Stimulated activated CD8-positive, alpha-beta memory T cell treated with anti-CD3 and anti-CD28 coated beads, Interleukin-12 subunit alpha, Interleukin-12 subunit beta, amount 100 ng/mL, for 24 hours (primary cell): ENCODE measurements at regions not wholly inside any gene's neighbourhood (a gene's known extent, or its start where the extent isn't known, plus 50 kb on each side); places are given as distances from the start of the nearest gene placed in this dataset.
"Not testable (repeated sequence)": the region's sequence is repeated elsewhere in the genome, so short reads cannot be mapped to it uniquely, and the experiment has no call there.

Source experiments
- DNase-seq: peaks from one replicate; pipeline ENCODE4 v3.0.0-alpha.2; 2020; ENCODE audit errors: extremely low read depth

DNA sequence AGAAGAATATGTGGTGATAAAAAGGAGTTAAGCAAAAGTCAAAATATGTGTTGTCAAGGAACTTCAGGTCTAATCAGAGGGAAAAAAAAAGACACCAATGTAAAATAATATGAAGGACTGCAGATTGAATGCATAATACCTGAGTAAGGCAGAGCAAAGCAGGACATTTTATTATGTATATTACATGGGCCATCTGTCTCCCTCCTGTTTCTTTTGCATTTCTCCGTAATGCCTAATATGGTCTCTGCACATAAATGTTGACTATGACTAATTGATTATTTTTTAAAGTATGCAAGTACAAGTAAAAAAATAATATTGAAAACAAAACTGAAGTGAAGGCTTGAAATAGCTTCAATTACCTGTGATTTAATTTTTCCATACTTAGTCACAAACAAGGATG lies 384.7 kb upstream of the MAN1A1 start:
- DNase-seq = no peak

DNA sequence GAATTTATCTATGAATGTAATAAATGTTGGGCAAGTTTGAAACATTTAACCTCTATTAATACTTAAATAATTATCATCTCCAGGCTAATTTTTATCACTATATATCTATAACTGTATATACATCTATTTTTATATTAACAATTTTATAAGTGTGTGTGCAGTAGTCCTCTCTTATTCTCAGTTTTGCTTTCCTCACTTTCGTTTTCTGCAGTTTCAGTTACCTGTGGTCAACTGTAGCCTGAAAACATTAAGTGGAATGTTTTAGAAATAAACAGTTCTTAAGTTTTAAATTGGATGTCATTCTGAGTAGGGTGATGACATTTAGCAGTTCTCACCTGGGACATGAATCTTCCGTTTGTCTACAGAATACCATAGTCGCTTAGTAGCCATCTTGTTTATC lies 379.4 kb upstream of the MAN1A1 start:
- DNase-seq = no peak

DNA sequence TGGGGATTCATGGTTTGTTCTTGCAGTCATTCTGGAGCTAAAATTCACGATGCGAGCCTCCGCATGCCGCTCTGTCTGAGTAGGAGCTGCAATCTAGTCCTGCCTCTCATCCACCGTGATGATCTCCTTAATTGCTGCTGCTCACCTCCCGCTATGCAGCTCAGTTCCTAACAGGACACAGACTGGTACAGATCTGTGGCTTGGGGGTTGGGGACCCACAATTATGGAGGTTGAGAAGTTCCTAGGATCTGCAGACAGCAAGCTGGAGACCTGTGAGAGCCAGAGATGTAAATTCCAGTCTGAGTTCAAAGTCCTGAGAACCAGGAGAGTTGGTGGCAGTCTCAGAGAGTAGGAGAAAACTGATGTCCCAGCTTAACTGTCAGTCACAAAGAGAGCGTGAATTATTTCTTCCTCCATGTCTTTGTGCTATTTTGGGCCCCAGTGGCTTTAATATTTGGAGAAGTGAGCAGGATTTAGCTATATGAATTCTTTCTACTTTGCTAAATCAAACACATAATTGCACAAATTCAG lies 378.7 kb upstream of the MAN1A1 start:
- DNase-seq = no peak

DNA sequence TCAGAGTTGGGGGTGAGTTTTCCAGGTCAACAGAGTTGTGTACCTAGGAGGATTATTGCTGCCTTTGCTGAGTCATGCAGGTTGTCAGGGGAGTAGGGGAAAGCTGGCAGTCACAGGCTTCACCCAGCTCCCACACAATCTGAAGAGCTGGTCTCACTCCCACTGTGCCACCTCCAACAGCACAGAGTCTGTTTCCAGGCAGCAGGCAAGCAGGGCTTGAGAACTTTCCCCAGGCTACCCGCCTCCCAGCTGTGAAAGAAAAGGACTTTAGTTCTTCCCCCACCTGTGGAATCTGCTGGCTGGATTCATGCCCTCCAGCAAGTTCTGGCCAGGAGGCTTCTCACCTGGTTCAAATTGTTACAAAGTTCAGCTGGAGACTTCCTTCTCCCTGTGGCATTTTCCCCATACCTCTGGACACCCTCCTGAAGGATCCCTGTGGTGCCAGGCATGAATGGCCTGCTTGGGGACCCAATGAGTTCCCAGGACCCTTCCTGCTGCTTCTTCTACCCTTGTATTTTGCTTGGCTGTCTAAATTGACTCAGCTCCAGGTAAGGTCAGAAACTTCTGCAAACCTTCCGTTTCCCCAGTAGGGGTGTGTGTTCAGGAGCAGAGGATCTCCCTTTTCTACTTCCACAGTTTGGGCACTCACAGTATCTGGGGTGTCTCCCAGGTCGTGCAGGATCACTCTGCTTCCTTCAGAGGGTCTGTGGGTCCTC lies 378.1 kb upstream of the MAN1A1 start:
- DNase-seq = no peak

DNA sequence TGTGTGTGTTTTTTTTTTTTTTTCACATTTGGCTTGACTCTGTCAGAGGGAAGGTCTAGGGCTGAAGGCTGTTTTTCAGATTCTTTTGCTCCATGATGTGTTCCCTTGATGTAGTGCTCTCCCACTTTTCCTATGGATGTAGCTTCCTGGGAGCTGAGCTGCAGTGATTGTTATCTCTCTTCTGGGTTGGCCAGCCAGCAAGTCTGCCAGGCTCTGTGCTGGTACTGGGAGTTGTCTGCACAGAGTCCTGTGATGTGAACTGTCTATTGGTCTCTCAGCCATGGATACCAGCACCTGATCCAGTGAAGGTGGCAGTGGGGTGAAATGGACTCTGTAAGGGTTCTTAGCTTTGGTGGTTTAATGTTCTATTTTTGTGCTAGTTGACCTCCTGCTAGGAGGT lies 377.4 kb upstream of the MAN1A1 start:
- not testable (repeated sequence) for DNase-seq

DNA sequence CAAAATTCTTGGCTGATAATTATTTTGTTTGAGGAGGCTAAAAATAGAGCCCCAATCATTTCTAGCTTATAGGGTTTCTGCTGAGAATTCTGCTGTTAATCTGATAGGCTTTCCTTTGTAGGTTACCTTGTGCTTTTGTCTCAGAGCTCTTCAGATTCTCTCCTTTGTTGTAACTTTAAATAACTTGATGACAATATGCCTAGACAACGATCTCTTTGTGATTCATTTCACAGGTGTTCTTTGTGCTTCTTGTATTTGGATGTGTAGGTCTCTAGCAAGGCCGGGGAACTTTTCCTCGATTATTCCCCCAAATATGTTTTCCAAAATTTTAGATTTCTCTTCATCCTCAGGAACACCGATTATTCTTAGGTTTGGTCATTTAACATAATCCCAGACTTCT lies 376.5 kb upstream of the MAN1A1 start:
- no peak for DNase-seq

DNA sequence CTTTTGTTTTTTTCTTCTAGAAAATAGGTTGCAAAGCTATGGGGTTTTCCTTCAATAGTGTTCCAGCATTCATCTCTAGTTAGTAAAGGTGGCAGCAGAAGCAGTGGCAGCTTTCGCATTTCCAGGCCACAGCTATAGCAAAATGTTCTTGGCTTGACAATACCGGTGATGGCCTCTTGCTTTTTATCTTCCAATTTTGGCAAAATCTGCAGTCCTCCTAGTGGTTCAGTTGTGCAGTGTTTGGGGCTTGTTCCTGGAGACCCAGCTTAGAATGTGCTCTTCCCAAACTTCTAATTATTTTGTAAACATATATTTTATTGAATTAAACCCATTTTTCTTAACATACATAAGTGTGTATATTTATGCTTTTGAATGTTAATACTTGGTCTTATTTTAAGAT lies 370.6 kb upstream of the MAN1A1 start:
- DNase-seq = no peak

DNA sequence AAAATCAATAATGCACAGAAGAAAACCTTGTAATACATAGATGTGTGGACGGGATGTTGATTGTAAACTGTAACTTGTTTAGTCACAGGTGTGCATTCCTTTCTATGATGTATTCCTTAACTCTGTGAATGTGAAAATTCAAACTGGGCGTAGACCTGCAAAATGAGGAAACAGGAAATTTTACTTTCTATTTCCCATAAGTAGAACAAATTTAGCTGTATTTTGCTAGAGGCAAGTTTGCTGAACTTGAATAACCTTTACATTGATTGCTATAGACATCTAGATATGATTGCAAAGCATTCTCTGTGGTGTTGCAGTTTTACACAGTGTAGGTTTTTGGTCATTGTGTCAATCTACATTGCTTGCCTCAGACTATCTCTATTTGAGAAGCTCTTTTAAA lies 368.4 kb upstream of the MAN1A1 start:
- DNase-seq = no peak

DNA sequence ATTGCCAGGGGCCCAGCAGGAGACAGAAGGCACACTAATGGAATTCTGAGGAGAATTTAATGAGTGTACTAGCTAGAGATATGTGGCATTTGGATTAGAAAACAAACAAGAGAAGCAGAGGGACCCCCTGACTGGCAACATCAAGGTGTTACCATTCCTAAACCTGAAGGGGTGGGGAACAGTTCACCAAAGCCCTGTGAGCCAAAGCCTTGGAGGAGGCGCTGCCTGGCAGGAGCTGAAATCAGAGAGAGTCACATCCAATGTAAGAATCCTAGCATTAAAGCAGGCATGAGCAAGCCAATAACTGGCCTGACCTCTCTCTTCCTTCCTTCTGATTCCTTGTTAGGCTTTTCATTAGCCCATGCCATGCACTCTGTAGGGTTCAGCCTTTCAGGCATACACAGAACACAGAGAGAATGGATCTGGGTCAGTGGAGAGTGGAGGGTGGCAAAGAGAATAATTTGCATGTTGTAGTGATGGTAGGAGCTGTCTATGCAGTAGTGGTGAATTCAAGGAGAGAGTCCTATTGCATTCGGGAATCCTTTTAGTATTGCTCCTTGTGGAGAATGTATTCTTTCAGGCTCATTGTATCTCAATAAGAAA lies 367.2 kb upstream of the MAN1A1 start:
- DNase-seq = no peak

DNA sequence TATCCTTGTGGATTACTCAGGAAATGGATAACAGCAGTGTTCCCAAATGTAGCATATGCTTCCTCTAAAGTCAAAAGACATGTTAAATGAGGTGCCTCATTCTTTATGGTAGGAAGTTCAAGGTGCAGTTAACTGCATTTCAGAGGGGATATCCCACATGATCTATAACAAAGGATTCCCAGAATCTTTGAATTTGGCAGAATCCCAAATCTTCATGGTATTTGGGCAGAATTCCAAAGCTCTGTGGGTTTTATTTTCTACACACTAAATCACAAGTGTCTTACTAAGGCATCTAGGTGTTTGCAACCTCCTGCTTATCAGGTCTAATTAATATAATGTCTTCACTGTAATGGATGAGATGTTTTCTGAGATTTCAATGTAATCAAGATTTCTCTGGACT lies 364.3 kb upstream of the MAN1A1 start:
- DNase-seq = no peak

DNA sequence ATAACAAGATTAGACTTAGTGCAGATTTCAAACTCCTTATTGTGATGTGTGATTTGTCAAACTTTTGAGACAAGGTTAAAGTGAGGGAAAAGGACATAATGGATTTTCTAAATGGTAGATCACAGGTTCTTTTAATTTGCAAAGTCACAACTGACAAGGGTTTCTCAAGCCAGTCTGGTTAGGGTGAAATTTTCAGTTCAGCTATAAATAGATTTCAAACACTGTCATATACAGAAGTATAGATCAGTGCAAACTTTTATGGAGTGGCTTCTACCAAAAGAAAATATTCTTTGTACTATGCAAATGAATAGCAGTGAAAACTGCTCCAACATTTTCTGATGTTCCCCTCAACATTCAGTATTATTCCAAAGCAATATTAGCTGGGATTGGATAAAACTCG lies 337.1 kb upstream of the MAN1A1 start:
- no peak for DNase-seq

DNA sequence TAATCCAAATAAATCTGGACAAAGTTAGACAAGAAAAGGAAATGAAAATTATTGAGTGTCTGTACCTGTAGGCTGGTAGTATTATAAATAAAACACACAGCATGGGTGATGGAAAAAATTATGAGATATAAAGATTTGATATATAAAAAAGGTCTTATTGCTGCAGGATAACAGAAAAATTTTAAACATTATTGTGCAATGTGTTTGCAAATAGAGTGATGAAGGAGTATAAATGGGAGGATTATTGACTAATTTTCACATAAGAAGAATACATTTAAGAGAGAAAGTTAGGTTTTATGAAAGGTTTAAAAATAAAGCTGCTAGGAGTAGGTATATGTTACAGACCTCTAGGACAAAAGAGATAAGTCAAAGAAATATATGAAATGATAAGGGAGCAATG lies 336.7 kb upstream of the MAN1A1 start:
- no peak for DNase-seq

DNA sequence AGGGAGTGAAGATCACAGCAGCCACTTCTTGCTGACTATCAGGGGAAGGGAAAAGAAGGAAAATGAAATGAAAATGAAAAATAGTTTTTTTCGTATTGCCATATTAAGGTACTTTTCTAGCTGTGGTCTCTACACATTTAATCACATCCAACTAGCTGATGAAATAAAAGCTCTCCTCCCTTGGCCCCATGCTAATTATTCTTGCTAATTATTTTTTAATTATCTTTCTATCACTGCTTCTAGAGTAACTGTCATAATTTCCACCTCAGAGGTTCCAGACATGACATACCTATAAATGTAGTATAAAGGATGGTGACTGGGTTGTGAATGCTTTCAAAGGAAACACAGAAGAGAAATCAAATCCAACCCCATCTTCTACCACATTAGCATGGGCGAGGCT lies 334.1 kb upstream of the MAN1A1 start:
- DNase-seq = no peak

DNA sequence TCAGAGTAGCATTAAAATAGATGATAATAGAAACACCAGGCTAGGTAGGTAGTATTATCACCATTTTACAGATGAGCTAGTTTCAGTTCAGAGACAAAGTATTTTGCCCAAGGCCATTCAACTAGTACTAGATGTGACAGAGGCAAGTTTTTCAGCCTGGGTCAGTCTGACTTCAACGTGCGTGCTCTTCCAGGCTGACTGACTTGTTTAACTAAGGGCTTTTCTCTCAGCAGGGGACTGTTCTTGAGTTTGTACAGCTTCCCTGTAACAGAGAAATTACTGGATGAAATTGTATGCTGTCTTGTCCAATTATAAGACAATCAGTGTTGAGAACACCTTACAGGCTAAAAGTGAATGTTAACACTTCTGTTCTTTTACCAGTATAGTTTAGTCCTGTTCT lies 333.5 kb upstream of the MAN1A1 start:
- DNase-seq = no peak

DNA sequence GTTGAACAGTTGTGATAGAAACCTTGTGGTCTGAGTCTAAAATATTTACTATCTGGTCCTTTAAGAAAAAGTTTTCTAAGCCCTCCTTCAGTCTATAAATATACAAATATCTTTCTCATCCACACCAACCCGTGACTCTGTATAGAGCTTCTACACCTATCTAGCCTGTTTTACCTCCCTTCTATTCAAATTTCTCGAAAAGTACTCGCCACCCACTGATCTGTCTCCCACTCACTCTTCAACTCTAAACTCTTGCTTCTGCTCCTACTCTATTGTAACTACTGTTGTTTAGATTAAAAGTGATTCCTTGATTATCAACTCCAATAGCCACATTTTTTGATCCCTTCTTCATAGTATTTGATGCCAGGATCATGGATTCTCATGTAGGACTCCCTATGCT lies 329.4 kb upstream of the MAN1A1 start:
- no peak for DNase-seq

DNA sequence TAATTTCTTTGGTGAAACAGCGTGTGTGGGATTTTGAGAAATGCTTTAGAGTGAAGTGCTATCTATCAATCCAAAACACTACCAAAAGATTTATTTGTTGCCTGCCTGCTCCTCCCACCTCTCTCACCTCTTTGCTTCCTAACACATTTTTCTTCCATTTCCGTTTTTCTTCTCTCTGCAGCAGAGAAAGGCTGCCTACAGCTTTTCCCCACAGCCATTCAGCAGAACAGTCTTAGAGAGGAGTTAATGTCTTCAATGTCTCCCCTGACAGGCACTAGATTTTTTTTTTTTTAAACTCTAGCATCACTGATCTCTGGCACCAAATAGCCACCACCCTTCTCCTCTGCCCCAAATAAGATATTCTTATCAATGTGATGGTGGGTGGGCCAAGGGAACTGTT lies 327.8 kb upstream of the MAN1A1 start:
- DNase-seq = no peak

DNA sequence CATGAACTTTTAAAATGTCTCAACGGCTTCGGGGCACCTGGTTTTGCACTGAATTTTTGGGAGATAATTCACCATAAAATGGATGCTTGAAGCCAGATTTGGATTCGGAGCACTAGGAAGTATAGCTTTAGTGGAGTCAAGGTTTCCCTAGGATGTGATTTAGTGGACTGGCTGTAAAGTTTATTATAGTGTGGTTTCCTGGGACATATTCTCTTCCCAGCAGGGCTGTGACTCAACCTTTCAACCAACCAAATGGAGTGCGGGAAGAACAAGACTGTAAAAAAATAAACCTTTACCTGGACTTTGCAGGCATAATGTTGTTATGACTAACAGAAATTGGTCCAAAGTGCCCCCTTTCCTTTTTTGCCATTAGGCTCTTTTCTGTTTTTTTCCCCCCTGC lies 327.4 kb upstream of the MAN1A1 start:
- no peak for DNase-seq

DNA sequence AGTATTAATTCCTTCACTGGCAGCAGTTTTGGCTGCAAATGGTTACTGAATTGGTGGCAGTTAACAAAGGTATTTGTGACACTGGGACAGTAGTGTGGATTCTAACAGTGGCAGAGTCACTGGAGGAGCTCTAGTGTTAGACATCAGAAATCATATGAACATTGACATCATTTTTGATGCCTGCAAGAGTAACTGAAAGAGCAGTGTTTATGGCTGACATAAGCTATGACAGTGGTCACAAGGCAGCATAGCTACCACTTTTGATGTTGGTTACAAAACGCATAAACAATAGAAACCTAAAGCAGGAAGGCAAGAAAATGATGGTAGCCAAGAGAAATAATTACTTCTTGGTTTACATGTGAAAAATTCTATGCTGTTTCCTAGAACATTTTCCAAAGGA lies 326.7 kb upstream of the MAN1A1 start:
- DNase-seq = no peak

DNA sequence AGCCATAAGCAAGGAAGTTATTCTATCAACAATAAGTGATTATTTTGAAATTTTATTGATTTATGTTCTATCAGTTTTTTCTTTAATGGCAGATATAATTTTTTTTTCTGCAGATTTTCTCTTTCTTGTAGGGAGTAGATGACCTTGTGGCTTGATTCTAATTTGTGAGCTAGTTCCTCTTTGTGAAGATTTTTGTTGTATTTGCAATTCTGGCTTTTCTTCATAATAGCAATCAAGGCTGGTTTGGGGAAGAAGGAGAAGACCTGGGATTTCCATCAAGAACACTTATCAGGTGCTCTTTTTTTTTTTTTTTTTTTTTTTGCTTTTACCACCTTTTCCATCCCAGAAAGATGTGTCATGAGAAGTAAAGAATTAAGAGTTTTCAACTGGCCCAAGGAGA lies 324.2 kb upstream of the MAN1A1 start:
- DNase-seq = no peak

DNA sequence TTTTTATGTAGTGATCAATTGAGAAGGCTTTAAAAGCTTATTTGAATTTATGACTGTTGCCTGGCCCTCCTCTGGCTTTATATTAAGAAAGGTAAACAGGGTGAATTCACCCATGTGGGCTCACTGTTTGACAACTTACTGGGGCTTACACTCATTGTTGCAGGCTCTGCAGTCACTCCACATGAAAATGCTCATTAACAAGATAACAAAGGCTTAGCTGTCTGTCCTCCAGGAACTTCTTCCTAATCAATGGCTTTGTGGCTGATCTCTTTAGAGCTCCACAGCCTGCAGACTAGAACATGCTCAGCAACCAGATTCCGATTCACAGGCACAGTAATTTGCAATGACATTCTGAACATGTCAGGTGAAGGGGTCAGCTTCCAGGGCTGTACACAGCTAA lies 323.2 kb upstream of the MAN1A1 start:
- DNase-seq = no peak

DNA sequence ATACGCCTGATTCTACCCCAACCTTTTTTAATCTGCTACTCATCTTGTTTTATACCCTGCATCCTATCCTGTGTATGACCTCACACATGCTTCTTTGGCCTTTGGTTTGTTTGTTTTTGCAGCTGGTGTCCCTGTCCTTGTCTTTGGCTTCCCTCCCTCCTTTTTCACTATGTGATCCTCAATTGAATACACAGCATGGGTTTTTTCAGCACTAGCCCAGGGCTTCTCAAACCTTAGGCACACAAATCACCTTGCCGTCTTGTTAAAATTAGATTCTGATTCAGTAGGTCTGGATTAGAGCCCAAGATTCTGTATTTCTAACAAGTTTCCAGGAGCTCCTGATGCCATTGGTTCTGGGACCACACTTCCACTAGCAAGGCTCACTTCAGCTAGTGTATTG lies 321.5 kb upstream of the MAN1A1 start:
- no peak for DNase-seq

DNA sequence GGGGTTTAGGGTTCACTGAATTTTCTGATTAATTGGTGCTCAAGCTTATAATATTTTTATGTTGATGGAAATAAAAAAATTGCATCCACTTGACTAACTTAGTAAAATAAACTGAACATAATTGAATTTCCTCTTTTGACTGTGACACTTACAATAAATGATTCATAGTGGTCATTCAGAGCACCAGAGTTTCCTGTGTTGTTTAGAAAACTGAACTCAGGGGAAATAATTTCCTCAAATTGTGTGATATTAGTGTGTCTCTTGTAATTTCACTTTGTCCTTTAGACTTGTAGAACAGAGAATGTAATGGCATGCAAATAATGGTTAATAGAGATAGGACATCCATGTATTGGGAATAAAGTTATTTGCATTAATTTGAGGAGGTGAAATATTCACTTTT lies 319.7 kb upstream of the MAN1A1 start:
- DNase-seq = no peak

DNA sequence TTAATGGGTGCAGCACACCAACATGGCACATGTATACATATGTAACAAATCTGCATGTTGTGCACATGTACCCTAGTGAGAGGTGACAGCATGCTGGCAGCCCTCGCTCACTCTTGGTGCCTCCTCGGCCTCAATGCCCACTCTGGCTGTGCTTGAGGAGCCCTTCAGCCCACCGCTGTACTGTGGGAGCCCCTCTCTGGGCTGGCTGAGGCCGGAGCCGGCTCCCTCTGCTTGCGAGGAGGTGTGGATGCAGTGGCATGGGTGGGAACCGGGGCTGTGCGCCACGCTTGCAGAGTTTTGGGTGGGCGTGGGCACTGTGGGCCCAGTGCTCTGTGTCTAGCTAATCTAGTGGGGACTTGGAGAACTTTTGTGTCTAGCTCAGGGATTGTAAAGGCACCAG lies 315.9 kb upstream of the MAN1A1 start:
- not testable (repeated sequence) for DNase-seq

DNA sequence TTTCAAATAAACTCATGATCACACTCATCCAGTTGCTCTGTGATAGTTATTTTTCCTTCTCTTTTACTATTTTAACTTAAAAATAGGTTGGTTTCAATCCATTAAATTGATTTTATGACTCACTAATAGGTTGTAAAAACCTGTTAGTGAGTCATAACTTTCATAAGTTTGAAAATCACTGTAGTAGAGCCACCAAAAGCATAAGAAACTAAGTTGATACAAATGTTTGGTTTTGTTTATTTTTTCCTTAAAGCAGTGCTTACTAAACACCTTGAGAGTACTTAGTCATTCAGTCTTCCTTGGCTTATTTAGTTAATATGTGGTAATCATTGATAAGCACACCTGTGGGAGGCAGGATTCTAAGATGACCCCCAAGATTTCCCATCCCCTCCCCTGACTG lies 312.1 kb upstream of the MAN1A1 start:
- no peak for DNase-seq
